Amygdala (tissue), 56 donors: ENCODE measurements at regions not wholly inside any gene's neighbourhood (a gene's known extent, or its start where the extent isn't known, plus 50 kb on each side); places are given as distances from the start of the nearest gene placed in this dataset.
"Not testable (repeated sequence)": the region's sequence is repeated elsewhere in the genome, so short reads cannot be mapped to it uniquely, and the experiment has no call there.

Experiments used
- DNase-seq, 56 donors: peaks; one replicate each; lab custom pipeline; 2025; lab: John Stamatoyannopoulos, UW

DNA sequence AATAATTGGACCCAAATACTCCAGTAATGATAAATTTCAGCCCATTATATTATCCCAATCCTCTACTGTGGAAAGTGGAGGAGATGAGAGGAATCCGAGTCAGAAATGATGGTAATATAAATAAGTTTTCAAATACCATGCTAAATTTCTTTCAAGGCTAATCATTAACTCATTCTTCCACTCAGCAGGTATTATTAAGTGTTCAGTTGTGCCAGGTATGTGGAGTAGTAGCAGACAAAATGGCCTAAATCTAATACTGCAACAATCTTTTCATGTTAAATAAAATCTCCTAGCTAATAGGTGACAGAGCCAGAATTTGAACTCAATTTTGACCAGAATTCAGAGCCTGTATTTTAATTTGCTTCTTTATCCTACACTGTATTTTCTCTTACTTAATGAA lies 538.6 kb upstream of the ROBO2 start:
- no peak for DNase-seq

DNA sequence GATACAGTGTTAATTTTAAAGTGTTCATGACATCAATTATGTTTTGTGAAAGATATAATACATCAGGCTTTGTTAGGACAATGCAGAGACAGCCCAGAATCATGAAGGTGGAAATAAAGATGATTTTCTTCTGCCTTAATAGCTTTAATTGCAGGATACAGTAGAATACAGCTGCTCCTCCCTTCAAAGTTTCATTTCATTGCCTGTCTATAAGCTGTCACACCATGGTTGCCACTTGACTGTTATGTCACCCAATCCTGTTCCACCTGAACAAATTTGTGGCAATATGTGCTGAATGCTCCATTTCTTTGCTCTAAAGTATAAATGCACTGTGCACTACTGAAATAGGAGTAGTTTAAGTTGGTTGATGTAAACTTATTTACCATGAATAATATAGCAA lies 537.8 kb upstream of the ROBO2 start:
- no peak for DNase-seq

DNA sequence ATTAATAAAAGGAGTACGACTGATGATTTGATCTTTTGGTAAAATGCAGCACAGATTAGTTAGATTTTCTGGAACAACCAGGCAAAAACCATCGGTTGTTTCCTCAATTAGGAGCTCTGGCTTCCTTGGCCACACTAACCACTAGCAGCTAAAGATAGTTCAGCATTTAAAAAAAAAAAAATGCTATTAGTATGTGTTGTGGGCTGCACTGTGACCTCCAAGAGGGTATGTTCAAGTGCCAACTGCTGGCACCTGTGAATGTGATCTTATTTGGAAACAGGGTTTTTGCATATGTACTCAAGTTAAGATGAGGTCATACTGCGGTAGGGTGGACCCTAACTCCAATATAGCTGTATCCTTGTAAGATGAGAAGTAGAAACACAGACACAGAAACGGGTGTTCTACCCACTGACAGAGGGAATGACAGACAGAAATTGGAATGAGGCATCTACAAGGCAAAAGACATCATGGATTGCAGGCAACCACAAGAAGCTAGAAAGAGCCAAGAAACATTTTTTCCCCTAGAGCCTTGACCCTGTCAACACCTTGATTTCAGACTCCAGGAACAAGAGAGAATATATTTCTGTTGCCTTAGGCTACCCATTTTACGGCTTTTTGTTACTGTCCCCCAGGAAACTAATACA lies 534.6 kb upstream of the ROBO2 start:
- no peak for DNase-seq

DNA sequence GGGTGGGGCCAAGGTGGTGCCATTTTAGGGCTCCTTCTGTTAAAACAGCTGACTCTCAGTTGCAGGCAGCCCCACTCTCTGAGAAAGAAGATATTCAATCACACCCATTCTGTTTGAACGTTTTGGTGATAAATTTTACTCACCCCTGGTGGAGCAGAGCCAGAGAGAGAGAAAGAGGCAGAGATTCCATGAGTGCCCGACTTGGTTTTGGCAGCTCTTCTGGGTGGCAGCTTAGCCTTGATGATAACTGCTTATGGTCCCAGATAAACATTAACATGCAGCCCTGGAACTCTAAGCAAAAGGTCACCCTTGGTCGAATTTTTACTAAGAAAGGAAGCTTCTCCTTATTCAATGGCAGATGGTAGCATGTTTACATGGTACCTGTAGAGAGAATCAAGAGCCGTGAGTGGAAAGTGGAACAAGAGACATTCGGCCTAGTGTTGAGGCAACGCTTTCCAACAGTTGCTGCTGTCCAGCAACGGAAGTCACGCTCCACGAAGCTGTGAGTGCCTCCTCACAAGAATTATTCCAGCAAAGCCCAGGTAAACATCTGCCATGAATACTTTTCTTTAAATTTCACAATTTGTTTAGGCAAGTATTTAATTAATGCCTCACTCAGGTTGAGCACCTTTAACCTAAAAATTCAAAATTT lies 530.6 kb upstream of the ROBO2 start:
- no peak for DNase-seq

DNA sequence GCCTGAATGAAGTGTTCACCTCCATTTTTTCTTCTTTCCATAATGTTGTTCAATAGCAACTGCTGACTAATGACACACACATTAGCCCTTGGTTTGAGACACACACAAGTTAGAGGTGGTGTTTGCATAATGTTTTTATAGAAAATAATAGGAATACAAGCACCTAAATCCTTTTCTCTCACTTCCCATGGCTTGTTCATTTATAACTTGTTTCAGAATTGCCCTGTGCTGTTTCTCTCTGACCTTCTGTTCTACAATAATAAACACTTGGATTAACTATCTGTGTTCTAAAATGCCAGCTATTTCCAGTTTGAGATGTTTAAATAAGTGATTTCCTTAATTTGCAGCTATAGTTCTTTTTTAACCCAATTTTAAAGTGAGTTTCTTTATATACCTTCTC lies 525.1 kb upstream of the ROBO2 start:
- no peak for DNase-seq

DNA sequence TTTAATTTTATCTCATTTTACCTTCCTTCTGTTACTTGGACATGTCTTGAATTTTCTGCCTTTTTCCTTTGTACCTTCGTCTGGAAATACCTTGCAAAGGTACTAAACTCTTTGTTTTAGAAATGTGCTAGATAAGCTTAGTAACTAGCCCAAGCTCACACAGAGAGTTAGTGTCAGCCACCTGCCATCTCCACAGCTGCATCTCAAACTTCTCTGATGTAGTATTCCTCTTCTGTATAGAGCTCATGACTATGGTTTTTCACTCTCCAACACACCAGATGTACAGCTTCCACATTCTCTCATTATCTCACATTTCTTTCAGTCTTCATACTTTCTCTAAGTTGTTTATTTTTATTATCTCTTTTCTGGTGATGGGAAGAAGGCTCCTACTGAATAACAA lies 516.6 kb upstream of the ROBO2 start:
- no peak for DNase-seq

DNA sequence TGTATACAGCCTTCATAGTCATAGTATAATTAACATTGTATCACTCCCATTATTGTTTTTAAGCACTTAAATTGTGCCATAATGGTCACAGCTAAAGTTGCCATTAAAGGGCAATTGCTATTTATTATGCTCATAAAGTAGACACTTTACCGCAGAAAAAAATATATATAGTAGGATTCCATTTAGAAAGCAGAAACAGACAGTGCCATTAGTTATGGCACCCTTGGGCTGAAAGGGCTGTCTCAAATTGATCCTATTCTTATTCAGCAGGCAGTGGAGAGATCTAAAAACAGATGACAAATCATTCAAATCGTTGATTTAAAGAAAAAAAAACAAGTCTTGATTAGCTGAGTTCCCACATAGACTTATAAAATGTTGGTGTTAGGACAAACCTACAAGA lies 514.2 kb upstream of the ROBO2 start:
- DNase-seq = no peak

DNA sequence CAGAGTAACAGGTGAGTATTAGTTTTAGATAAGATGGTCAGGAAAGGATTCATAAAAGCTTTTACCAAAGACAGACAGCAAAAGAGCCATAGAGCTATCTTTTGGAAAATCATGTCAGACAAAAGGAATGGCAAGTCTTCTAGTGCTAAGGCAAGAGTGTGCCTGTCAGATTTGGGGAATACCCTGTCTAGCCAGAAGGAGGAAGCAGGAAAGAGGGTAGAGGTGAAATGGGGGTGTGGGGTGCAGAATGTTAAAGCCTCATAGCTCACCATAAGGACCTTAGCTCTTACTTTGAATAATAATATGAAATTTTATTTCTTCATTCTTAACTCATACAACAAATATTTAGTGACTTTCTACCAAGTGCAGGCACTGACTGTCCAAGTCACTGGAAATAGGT lies 512.1 kb upstream of the ROBO2 start:
- DNase-seq = no peak

DNA sequence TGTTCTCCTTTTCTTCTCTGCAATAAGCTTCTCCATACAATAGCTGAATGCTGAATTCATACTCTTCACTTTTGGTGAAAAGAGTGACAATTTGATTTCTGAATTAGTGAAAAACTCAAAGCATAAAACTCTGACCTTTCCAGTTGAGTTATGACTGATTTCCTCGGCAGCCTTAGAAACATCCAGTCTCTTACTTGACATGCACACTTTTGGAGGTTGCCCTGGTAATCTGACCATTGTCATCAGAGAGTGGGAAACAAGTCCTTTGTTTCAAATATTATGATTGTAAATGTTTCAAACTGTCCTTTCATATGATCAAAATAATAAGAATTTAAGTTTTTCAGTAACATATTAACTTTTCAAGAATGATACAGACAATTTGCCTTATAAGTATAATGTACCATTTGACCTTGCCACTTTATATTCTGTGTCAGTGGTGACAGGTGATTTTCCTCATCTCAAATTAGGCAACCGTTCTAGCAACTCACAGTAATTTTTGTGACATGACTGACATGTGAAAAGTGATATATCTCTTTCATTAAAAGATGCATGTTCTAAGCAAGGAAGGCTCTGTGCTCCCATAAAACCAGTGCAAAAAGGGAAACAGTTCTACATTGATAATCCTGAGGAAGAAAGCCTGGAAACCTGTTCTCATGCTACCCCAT lies 507.6 kb upstream of the ROBO2 start:
- no peak for DNase-seq

DNA sequence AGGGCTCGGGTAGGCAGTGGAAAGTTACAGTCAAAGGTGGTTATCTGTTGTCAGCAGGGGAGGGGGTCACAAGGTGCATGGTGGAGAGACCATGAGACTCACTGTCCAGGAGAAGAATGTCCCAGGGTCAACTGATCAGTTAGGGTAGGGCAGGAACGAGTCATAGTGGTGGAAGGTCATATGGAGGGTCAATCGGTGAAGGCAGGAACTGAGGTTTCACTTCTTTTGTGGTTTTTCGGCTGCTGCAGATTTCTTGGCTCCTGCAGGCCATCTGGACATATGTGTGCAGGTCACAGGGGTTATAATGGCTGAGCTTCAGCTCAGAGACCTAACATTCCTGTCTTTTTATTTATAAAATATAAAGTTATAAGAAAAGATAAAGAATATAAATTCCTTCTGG lies 506.2 kb upstream of the ROBO2 start:
- DNase-seq = not testable (repeated sequence)

DNA sequence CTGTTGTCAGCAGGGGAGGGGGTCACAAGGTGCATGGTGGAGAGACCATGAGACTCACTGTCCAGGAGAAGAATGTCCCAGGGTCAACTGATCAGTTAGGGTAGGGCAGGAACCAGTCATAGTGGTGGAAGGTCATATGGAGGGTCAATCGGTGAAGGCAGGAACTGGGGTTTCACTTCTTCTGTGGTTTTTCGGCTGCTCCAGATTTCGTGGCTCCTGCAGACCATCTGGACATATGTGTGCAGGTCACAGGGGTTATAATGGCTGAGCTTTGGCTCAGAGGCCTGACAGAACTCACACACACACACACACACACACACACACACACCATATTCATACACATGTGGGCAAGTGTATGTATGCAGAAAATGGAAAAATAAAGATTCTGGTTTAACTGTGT lies 502.0 kb upstream of the ROBO2 start:
- DNase-seq = not testable (repeated sequence)

DNA sequence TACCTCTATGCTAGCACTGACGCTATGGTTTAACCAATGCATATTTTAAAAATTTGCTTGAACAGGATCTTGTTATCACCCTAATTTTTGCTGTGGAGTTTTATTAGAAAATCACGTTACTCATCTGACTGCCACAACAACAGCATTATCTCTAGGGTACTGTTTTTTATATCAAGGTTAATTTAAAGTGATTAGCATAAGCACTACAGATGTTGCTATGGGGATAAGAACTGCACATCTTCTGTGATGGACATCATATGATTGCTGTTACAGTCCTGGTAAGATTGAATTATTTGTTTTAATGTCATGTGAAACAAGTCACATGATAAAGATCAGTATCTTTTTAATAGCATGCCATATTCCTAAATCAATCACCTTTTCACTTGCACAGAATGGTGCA lies 492.2 kb upstream of the ROBO2 start:
- no peak for DNase-seq

DNA sequence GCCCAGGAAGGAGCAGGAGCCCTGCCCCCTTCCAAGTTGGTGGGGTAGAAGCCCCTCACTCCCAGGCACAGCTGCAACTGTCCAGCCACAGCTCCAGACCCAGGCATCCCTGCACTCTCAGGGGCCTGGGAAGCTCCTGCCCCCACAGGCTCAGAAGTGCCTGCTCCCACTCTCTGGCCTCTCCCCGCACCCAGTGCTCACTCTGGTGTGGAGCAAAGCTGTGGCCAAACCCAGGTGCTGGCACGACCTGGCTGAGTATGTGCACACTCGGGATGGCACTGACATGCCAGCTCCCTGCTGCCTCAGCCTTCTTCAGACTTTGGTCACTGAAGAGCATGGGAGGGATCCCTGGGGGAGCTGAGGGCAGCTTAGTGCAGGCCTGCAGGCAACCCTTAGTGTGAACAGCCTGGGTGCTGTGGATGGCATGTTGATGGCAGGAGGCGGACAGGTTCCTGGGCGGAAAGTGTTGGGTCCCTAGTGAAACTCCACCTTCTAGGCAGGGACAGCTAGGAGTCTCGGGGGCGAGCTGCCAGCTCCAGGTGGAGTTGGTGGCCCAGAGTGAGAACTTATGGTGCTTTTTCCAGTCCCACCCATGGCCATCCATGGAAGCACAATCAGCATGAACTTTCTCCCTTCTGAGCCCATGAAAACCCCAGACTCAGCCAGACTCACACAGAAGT lies 489.2 kb upstream of the ROBO2 start:
- no peak for DNase-seq

DNA sequence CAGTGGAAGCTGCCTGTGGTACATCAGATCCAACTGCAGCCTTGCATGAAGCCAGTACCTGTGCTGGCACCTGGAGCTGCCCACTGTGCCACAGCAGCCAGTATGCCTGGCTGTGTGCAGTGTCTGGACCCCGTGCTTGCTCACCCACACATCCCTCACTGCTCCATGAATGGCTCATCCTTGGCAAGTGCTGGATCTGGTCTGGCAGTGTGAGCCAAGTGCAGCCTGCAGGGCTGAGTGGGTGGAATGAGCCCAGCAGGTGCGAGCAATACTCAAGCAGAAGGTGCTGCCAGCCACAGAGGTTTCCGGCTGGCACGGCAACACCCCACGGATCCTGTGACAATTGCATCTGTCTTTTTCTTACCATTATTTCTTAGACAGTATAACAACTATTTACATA lies 488.2 kb upstream of the ROBO2 start:
- peak in 2 of 56 donors; percentile 3 to 11 for DNase-seq

DNA sequence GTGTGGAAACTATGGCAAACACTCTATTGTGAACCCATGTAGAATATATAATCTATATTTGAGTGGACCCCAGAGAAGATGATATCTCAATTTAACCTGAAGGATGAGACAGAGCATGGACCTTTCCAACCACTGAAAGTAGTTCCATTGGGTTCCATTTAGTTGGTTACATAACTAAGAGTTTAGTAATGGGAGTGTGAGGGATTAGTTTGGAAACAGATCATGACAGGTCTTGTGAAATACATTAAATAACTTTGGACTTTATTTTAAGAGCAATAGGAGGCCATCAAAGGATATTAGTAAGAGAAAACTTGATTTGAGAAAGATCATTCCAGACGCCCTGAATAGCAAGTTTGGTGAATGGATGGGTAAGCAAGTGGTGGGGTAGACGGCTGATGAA lies 487.2 kb upstream of the ROBO2 start:
- no peak for DNase-seq

DNA sequence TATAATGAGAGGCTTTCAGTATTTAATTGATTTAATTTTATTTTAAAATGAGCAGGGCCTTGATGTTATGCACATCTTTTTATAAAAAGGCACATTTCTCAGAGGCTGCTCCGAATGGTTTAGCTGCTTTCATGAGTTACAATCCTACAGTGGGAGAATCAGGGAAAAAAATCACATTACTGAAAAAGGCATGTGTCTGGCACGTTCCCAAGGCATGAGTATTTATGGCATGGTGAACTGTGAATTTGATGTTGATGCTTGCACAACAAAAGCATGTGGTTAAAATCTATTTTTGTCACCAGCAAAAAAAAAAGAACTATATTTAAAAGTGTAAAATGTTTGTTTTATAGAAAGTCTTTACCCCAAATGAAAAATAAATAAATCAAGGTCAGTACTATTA lies 485.2 kb upstream of the ROBO2 start:
- DNase-seq = no peak

DNA sequence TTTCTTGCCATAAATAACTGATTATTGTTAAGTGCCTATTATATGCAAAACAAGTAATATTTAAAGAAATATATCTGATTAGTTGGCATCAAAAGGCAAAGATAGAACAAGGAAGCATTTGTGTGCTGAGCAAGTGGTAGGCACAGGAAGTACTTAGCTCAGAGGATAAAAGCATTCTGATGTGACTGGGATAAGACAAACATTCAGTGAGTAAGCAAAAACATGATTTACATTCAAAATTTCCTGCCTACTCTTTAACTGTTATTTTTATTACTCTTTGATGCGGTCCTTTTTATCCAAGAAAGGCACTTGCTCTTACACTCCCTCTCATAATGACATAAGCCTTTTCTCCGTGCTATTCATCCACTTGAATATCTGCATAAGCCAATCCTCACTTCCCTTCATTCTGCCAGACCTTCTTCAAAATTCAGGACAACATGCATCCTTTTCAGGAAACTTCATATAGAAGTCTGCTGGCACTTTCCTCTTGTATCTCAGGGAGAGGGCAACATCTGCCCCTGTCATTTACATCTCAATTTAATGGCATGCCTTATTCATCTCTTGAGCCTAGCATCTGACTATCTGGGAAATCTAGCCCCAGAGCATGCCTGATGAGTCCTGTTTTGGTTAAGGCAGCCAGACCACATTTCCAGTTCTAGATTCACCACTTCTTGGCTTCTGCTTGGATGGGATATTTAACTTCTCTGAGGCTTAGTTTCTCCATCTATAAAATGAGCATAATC lies 478.2 kb upstream of the ROBO2 start:
- no peak for DNase-seq

DNA sequence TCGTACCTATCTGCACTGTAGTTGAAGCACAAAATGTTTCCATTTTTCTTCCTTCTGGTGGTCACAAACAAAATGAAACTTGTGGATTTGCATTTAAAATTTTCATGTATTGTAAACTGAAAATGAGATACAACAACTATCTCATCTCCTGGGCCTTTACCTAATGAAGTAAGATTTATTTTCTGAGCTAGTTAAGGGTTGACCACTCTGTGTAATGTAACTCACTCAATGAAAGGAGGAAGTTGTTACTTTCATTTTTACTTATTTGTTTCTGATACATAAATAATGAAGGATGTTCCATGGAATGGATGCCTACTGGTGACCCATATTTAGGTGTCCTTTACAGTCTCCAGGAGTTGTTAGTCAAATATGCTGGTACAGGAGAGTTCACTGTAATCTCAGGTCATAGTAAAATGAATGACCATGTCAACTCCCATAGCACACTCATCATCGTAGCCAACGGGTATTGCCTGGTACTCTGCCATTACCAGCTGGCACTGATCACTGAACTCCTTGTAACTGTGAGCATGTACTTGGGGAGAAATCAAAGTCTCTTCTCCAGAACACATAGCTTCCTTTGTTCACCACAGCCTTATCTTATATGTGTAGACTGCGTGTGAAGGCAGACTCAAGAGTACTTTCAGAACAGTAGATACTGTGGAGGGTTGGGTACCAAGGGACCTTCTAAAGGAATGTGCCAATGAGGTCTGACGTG lies 474.2 kb upstream of the ROBO2 start:
- no peak for DNase-seq

DNA sequence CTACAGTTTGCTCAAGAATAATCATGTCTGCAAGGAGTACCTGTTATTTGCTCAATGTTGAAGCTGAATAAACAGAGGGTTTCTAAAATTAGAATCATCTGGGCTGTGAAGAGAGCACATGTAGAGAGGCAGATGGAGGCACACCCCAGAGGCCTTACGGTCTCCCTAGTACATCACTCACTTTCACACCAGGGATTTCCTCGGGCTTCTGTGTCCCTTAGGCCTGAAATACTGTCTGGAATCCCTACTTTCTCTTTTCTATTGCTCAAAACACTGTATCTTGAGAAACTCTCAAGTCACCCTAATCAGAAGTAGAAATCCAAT lies 473.7 kb upstream of the ROBO2 start:
- DNase-seq = no peak

DNA sequence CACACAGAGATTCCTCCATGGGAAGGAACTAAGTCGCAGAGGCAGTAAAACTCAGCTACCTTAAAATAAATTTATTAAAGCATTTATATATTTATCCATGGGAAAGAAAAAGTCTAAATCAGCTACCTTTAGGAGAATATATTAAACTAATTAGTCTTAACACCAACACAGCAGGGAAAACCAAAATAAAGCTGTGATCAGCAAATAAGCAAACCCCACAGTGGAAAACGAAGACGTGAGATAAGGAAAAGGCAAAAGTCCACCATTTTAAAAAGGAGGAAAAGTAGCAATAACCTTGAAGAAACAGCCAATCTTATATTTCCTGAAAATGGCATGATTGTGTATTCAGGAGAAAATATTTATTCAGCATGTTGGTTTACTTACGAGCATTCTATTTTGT lies 473.0 kb upstream of the ROBO2 start:
- DNase-seq = no peak
